Tibial nerve (tissue), 4 donors: ENCODE measurements at regions not wholly inside any gene's neighbourhood (a gene's known extent, or its start where the extent isn't known, plus 50 kb on each side); places are given as distances from the start of the nearest gene placed in this dataset.

Experiments used
- DNase-seq, 2 donors: peaks; one replicate each; pipeline ENCODE4 v3.0.0-alpha.2; 2019; ENCODE audit warnings: low spot score in 2 of 2
- H3K27ac ChIP-seq, 4 donors: fragments of 200-600 bp; sonication (generic) in 3 of 4; one replicate each; pipeline ENCODE4 v1.5.1; 2017 to 2019; ENCODE audit warnings: mild to moderate bottlenecking in 1 of 4
- H3K27me3 ChIP-seq, 2 donors: fragments of 200-600 bp; sonication (generic) in 1 of 2; one replicate each; pipeline versions ENCODE4 v1.5.1 to v1.6.0; 2017 to 2019
- H3K36me3 ChIP-seq, 3 donors: fragments of 200-600 bp; sonication (generic); one replicate each; pipeline ENCODE4 v1.5.1; 2018 to 2019
- H3K4me1 ChIP-seq, 4 donors: fragments of 200-600 bp; sonication (generic) in 3 of 4; one replicate each; pipeline ENCODE4 v1.5.1; 2017 to 2019
- H3K4me3 ChIP-seq, 4 donors: fragments of 200-600 bp; sonication (generic) in 3 of 4; one replicate each; pipeline ENCODE4 v1.5.1; 2017 to 2019; ENCODE audit warnings: mild to moderate bottlenecking in 1 of 4, moderate library complexity in 1 of 4
- H3K9me3 ChIP-seq, 4 donors: fragments of 200-600 bp; sonication (generic) in 3 of 4; one replicate each; pipeline ENCODE4 v1.5.1; 2017 to 2019
- EP300 ChIP-seq, 2 donors: sonication (generic); formaldehyde crosslinking; IDR thresholded peaks; one replicate each; pipeline ENCODE4 v1.6.1; 2017; ENCODE audit warnings: antibody characterized with exemption in 2 of 2, mild to moderate bottlenecking in 1 of 2
- POLR2A ChIP-seq, 2 donors: fragments of 450-650 bp; IDR thresholded peaks; one replicate each; pipeline ENCODE4 v1.6.1; 2017; ENCODE audit warnings: antibody characterized with exemption in 2 of 2, mild to moderate bottlenecking in 2 of 2, moderate library complexity in 2 of 2
- WGBS, 2 donors: methylation state at CpG; one replicate each; pipeline ENCODE4 v1.1.5; 2018; 5-methylcytosine and 5-hydroxymethylcytosine counted together
- TF ChIP-seq, protein P1 (sequence below), 5 experiments: fragments of 200-600 bp in 3 of 5; fragments of 450-650 bp in 2 of 5; sonication (generic) in 3 of 5; IDR thresholded peaks; one replicate each; pipeline ENCODE4 v1.5.1; 2016 to 2019; ENCODE audit warnings: antibody characterized with exemption in 5 of 5, mild to moderate bottlenecking in 3 of 5, moderate library complexity in 2 of 5

DNA sequence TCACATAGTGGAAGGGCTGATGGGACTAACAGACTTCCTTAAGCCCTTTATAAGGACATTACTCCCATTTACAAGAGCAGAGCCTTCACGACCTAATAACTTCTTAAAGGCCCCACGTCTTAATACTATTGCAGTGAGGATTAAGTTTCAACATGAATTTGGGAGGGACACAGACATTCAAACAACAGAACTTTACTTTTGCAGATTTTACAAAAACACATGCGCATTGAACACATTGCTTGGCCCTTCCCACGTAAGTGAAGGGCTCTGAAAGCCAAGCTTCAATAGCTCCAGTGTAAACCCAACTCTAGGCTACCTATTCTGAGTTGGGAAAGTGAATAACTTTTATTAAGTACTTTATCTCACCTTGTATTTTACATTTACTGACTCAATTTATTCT is 53.8 kb upstream of the DNAH5 start:
- Histone ChIP-seq H3K9me3 (peaks cover 0 to 17% (median 3%) of the 10 kb centered on the region in 4 donors), H3K4me3 (no peak overlapping the region), H3K27ac (no peak overlapping the region), H3K27me3 (no peaks in the 10 kb centered on the region), H3K36me3 (no peaks in the 10 kb centered on the region), H3K4me1 (no peaks in the 10 kb centered on the region)
- TF ChIP-seq EP300 (IDR thresholded peaks at IDR 0.05) (no peak), POLR2A (IDR thresholded peaks at IDR 0.05) (no peak)
- TF ChIP-seq, protein P1, sequence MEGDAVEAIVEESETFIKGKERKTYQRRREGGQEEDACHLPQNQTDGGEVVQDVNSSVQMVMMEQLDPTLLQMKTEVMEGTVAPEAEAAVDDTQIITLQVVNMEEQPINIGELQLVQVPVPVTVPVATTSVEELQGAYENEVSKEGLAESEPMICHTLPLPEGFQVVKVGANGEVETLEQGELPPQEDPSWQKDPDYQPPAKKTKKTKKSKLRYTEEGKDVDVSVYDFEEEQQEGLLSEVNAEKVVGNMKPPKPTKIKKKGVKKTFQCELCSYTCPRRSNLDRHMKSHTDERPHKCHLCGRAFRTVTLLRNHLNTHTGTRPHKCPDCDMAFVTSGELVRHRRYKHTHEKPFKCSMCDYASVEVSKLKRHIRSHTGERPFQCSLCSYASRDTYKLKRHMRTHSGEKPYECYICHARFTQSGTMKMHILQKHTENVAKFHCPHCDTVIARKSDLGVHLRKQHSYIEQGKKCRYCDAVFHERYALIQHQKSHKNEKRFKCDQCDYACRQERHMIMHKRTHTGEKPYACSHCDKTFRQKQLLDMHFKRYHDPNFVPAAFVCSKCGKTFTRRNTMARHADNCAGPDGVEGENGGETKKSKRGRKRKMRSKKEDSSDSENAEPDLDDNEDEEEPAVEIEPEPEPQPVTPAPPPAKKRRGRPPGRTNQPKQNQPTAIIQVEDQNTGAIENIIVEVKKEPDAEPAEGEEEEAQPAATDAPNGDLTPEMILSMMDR (IDR thresholded peaks at IDR 0.05): no peak
- 68 to 79% methylated on average over 3 to 4 of the region's 4 CpGs for WGBS, 2 donors
- DNase-seq: no peak

DNA sequence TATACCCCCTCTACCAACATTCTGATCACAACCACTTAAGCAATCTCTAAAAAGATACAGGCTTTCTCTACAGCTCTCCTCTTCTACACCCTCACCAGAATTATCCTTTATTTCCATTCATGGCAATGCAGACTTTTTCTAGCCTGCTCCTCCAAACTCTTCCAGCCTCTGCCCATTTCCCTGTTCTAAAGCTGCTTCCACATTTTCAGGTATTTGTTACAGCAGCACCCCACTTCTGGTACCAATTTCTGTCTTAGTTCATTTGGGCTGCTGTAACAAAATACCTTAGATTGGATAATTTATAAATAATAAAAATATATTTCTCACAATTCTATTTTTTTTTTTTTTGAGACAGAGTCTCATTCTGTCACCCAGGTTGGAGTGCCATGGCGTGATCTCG is 53.0 kb upstream of the DNAH5 start:
- Histone ChIP-seq H3K4me3 (no peak overlapping the region), H3K4me1 (no peaks in the 10 kb centered on the region), H3K27ac (no peak overlapping the region), H3K27me3 (no peaks in the 10 kb centered on the region), H3K9me3 (peaks cover 0 to 17% (median 3%) of the 10 kb centered on the region in 4 donors), H3K36me3 (no peaks in the 10 kb centered on the region)
- no peak for DNase-seq
- TF ChIP-seq EP300 (IDR thresholded peaks at IDR 0.05) (no peak), POLR2A (IDR thresholded peaks at IDR 0.05) (no peak)
- TF ChIP-seq, protein P1 (IDR thresholded peaks at IDR 0.05): no peak
- 92 to 94% methylated on average over 2 of the region's 2 CpGs for WGBS, 2 donors

DNA sequence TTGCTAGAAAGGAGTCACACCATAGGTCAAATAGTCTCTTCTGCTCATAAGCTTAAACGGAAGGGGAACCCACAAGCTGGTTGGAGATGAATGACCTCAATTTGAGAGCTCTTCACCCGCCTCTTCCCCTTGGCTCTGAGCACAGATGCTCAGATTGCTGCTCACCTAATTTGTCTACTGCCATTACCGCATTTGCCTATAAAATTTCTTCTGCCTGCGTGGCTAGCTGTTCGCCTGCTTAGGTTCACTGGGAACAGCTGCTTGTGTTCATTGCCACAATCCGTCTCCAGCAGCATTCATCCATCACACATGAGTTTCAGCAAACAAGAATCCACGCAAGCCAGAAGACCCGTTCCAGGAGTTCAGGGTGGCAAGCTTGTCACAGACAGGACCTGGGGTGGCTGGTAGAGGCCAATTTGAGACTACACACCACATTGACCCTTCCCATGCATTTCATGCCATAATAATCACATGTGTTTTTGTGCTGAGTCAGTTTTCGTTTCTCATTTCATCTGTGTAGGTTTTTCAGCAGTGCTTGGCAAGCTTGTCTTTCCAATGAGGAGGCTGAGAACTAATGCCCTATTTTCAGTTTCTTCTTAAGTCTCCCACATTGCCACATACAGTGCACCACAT is 50.2 kb upstream of the DNAH5 start:
- WGBS, 2 donors: 76 to 80% methylated on average over 9 of the region's 9 CpGs
- H3K36me3 ChIP-seq: no peaks in the 10 kb centered on the region
- no peak for DNase-seq
- TF ChIP-seq, protein P1 (IDR thresholded peaks at IDR 0.05): no peak
- TF ChIP-seq POLR2A (IDR thresholded peaks at IDR 0.05) (no peak), EP300 (IDR thresholded peaks at IDR 0.05) (no peak)
- H3K4me3 ChIP-seq: no peak overlapping the region
- H3K27ac ChIP-seq: no peak overlapping the region
- peaks cover 0 to 17% (median 3%) of the 10 kb centered on the region in 4 donors for H3K9me3 ChIP-seq
- H3K27me3 ChIP-seq: no peaks in the 10 kb centered on the region
- H3K4me1 ChIP-seq: no peaks in the 10 kb centered on the region
